ENCODE measurements at regions not wholly inside any gene's neighbourhood (a gene's known extent, or its start where the extent isn't known, plus 50 kb on each side); places are given as distances from the start of the nearest gene placed in this dataset.
A peak's percentile ranks its signal among the peaks of the same experiment; 100 is the strongest.

GRCh38 chr2:111706481-111707001 lies 177.5 kb downstream of the ANAPC1 start:
- H3K27ac ChIP-seq (ENCODE audit: low read length): peak overlapping the region; percentile 100
- H3K4me3 ChIP-seq (ENCODE audit: low read depth in 1 of 2, low read length in 2 of 2): peak overlapping the region in 1 of 2 experiments; percentile 21; a peak in 2 of 4 replicates
- H3K27me3 ChIP-seq (ENCODE audit: insufficient read depth, low read length, poor library complexity): no peaks in the 10 kb centered on the region
- no peaks in the 10 kb centered on the region for H3K36me3 ChIP-seq (ENCODE audit: insufficient read depth, low read length)
- peaks cover 98% of the 10 kb centered on the region for H3K4me1 ChIP-seq (ENCODE audit: insufficient read depth, low read length)
- no peaks in the 10 kb centered on the region for H4K20me1 ChIP-seq (ENCODE audit: insufficient read depth, low read length)
- DNase-seq: peak; percentile 74
- H3K9me3 ChIP-seq (ENCODE audit: insufficient read depth, low read length, severe bottlenecking): no peaks in the 10 kb centered on the region
- H2AFZ ChIP-seq (ENCODE audit: low read depth, low read length): 0 out of 2 replicates have a peak overlapping the region, but pooled peaks have one; percentile 19
- peak; percentile 61 for TF ChIP-seq CTCF (IDR thresholded peaks at IDR 0.05; ENCODE audit: borderline replicate concordance, extremely low read depth, low read length, poor library complexity, severe bottlenecking)
- no peak for TF ChIP-seq EZH2 (IDR thresholded peaks at IDR 0.05; ENCODE audit: borderline replicate concordance, low read depth, low read length, severe bottlenecking)
- peak overlapping the region; percentile 32 for H3K4me2 ChIP-seq (ENCODE audit: insufficient read depth, low read length)
- peaks cover 9% of the 10 kb centered on the region for H3K79me2 ChIP-seq (ENCODE audit: insufficient read depth, low read length)
- peak; percentile 22 for ATAC-seq (ENCODE audit: insufficient read depth, low read depth)
- H3K9ac ChIP-seq (ENCODE audit: low read depth, low read length): peak overlapping the region; percentile 68

GRCh38 chr2:111707700-111708099 lies 176.3 kb downstream of the ANAPC1 start:
- no peak overlapping the region for H3K4me3 ChIP-seq (ENCODE audit: low read depth in 1 of 2, low read length in 2 of 2)
- DNase-seq (no peak), ATAC-seq (ENCODE audit: insufficient read depth, low read depth) (no peak)
- H4K20me1 ChIP-seq (ENCODE audit: insufficient read depth, low read length): no peaks in the 10 kb centered on the region
- TF ChIP-seq CTCF (IDR thresholded peaks at IDR 0.05; ENCODE audit: borderline replicate concordance, extremely low read depth, low read length, poor library complexity, severe bottlenecking) (no peak), EZH2 (IDR thresholded peaks at IDR 0.05; ENCODE audit: borderline replicate concordance, low read depth, low read length, severe bottlenecking) (no peak)
- H2AFZ ChIP-seq (ENCODE audit: low read depth, low read length): no peak overlapping the region
- H3K36me3 ChIP-seq (ENCODE audit: insufficient read depth, low read length): no peaks in the 10 kb centered on the region
- H3K4me1 ChIP-seq (ENCODE audit: insufficient read depth, low read length): peaks cover 89% of the 10 kb centered on the region
- no peaks in the 10 kb centered on the region; the same call in 1 of the 2 replicates for H3K79me2 ChIP-seq (ENCODE audit: insufficient read depth, low read length)
- no peaks in the 10 kb centered on the region for H3K27me3 ChIP-seq (ENCODE audit: insufficient read depth, low read length, poor library complexity)
- no peak overlapping the region for H3K4me2 ChIP-seq (ENCODE audit: insufficient read depth, low read length)
- H3K9me3 ChIP-seq (ENCODE audit: insufficient read depth, low read length, severe bottlenecking): peaks cover 6% of the 10 kb centered on the region
- peak overlapping the region; percentile 100 for H3K27ac ChIP-seq (ENCODE audit: low read length)
- peak overlapping the region; percentile 68 for H3K9ac ChIP-seq (ENCODE audit: low read depth, low read length)

- Histone ChIP-seq H3K4me1 (ENCODE audit: insufficient read depth, low read length) (peaks cover 80% of the 10 kb centered on the region), H3K27me3 (ENCODE audit: insufficient read depth, low read length, poor library complexity) (no peaks in the 10 kb centered on the region), H3K9me3 (ENCODE audit: insufficient read depth, low read length, severe bottlenecking) (peaks cover 6% of the 10 kb centered on the region), H3K4me3 (ENCODE audit: low read depth in 1 of 2, low read length in 2 of 2) (no peak overlapping the region), H3K27ac (ENCODE audit: low read length) (peak overlapping the region; percentile 100), H4K20me1 (ENCODE audit: insufficient read depth, low read length) (no peaks in the 10 kb centered on the region), H3K79me2 (ENCODE audit: insufficient read depth, low read length) (no peaks in the 10 kb centered on the region), H3K9ac (ENCODE audit: low read depth, low read length) (peak overlapping the region; percentile 68), H2AFZ (ENCODE audit: low read depth, low read length) (no peak overlapping the region), H3K4me2 (ENCODE audit: insufficient read depth, low read length) (no peak overlapping the region; the same call in 1 of the 2 replicates), H3K36me3 (ENCODE audit: insufficient read depth, low read length) (no peaks in the 10 kb centered on the region)
- TF ChIP-seq CTCF (IDR thresholded peaks at IDR 0.05; ENCODE audit: borderline replicate concordance, extremely low read depth, low read length, poor library complexity, severe bottlenecking) (no peak), EZH2 (IDR thresholded peaks at IDR 0.05; ENCODE audit: borderline replicate concordance, low read depth, low read length, severe bottlenecking) (no peak)
- no peak for ATAC-seq (ENCODE audit: insufficient read depth, low read depth)
- DNase-seq: peak; percentile 40
Measured at GRCh38 chr2:111708476-111709180, 175.4 kb downstream of the ANAPC1 start.
